Vagina (tissue), 2 donors: ENCODE measurements at regions not wholly inside any gene's neighbourhood (a gene's known extent, or its start where the extent isn't known, plus 50 kb on each side); places are given as distances from the start of the nearest gene placed in this dataset.
"Not testable (repeated sequence)": the region's sequence is repeated elsewhere in the genome, so short reads cannot be mapped to it uniquely, and the experiment has no call there.

Experiments used
- POLR2A ChIP-seq, 2 donors: fragments of 450-650 bp; IDR thresholded peaks; one replicate each; pipeline ENCODE4 v1.6.1; 2017; ENCODE audit warnings: antibody characterized with exemption in 2 of 2, mild to moderate bottlenecking in 2 of 2, moderate library complexity in 2 of 2
- POLR2AphosphoS5 ChIP-seq, 2 donors: sonication (generic); formaldehyde crosslinking; IDR thresholded peaks; one replicate each; pipeline ENCODE4 v1.9.0; 2017; ENCODE audit warnings: antibody characterized with exemption in 2 of 2, mild to moderate bottlenecking in 2 of 2, low read depth in 1 of 2; ENCODE audit not compliant: insufficient read depth in 1 of 2
- TF ChIP-seq, protein P1 (sequence below), 3 experiments: fragments of 450-650 bp in 2 of 3; fragments of 200-600 bp in 1 of 3; sonication (generic) in 1 of 3; IDR thresholded peaks; one replicate each; pipeline ENCODE4 v1.5.1; 2017 to 2019; ENCODE audit warnings: antibody characterized with exemption in 3 of 3, mild to moderate bottlenecking in 2 of 3, moderate library complexity in 2 of 3

- TF ChIP-seq, protein P1, sequence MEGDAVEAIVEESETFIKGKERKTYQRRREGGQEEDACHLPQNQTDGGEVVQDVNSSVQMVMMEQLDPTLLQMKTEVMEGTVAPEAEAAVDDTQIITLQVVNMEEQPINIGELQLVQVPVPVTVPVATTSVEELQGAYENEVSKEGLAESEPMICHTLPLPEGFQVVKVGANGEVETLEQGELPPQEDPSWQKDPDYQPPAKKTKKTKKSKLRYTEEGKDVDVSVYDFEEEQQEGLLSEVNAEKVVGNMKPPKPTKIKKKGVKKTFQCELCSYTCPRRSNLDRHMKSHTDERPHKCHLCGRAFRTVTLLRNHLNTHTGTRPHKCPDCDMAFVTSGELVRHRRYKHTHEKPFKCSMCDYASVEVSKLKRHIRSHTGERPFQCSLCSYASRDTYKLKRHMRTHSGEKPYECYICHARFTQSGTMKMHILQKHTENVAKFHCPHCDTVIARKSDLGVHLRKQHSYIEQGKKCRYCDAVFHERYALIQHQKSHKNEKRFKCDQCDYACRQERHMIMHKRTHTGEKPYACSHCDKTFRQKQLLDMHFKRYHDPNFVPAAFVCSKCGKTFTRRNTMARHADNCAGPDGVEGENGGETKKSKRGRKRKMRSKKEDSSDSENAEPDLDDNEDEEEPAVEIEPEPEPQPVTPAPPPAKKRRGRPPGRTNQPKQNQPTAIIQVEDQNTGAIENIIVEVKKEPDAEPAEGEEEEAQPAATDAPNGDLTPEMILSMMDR (IDR thresholded peaks at IDR 0.05), result not testable (repeated sequence)
- TF ChIP-seq POLR2AphosphoS5 (IDR thresholded peaks at IDR 0.05; ENCODE audit: insufficient read depth in 1 of 2, low read depth in 1 of 2); POLR2A (IDR thresholded peaks at IDR 0.05): not testable (repeated sequence)
Measured at GRCh38 chr15:32518976-32519375, 63.5 kb upstream of the GOLGA8O start.
